ENCODE measurements at regions not wholly inside any gene's neighbourhood (a gene's known extent, or its start where the extent isn't known, plus 50 kb on each side); places are given as distances from the start of the nearest gene placed in this dataset.

DNA sequence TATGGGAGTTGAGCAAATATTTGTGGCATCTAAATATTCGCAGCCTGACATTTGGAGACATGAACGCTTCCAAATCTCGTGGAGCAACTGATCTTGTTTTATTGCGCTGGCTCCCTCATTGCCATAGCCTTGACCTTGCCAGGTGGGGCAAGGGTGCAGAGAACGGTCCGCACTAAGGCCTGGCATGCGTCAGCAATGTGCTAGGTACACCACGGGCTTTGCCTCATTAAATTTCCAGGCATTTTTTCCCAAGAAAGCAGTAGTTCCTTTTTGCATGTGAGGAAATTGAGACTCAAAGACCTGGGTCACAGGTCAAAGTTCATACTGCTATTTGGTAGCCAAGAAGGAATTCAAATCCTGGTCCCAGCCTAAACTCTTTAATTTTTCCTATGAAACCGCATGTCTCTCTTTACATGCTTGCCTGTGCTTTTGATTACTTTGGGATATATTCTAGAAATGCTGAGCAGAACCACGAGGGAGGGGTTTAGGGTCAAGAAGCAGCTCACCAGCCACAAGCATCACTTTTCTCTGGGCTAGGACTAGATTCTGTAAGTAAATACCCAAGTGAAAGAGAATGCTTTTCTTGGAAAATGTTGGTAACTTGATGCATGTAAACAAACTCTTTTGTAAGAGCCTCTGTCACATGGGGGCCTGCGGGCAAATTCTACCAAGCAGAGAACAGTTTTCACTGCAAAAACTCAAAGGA lies 891.6 kb downstream of the VRK1 start:
- H3K9me3 ChIP-seq (ENCODE audit: control insufficient read depth, insufficient read depth, low read length) = no peaks in the 10 kb centered on the region
- no peaks in the 10 kb centered on the region for H3K36me3 ChIP-seq (ENCODE audit: control insufficient read depth, insufficient read depth, low read length)
- H3K4me1 ChIP-seq (ENCODE audit: control insufficient read depth, insufficient read depth, low read length) = no peaks in the 10 kb centered on the region
- DNase-seq (ENCODE audit: low read depth in 4 of 6, low spot score in 6 of 6) = no peak
- no peaks in the 10 kb centered on the region for H3K27me3 ChIP-seq (ENCODE audit: control insufficient read depth, insufficient read depth, low read length)
- 90% methylated on average over 8 of the region's 11 CpGs for WGBS (ENCODE audit: insufficient coverage)
- no peak overlapping the region for H3K27ac ChIP-seq (ENCODE audit: low read depth, low read length)
- H3K4me3 ChIP-seq (ENCODE audit: low read depth, low read length) = no peak overlapping the region

DNA sequence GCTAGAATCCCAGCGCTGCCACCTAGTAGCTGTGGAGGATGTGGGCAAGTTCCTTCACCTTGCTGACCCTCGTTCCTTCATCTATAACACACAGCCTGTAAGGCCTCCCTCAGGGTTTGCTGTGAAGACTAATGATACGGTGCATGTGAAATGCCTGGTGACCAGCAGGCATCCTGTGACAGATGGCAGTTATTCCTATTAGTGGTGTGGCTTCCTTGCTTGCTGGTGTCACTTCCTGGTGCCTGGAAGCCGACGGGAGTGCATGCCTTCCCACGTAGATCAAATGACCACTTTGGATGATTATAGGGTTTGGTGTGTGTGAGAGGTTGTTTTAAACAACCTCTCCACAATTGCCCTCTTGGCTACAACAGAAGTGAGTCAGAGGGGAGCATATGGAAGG lies 894.9 kb downstream of the VRK1 start:
- Histone ChIP-seq H3K27me3 (ENCODE audit: control insufficient read depth, insufficient read depth, low read length) (no peaks in the 10 kb centered on the region), H3K4me3 (ENCODE audit: low read depth, low read length) (no peak overlapping the region), H3K9me3 (ENCODE audit: control insufficient read depth, insufficient read depth, low read length) (no peaks in the 10 kb centered on the region), H3K4me1 (ENCODE audit: control insufficient read depth, insufficient read depth, low read length) (no peaks in the 10 kb centered on the region), H3K27ac (ENCODE audit: low read depth, low read length) (no peak overlapping the region), H3K36me3 (ENCODE audit: control insufficient read depth, insufficient read depth, low read length) (no peaks in the 10 kb centered on the region)
- no CpG with 5 or more reads among the region's 6 CpGs for WGBS (ENCODE audit: insufficient coverage)
- no peak for DNase-seq (ENCODE audit: low read depth in 4 of 6, low spot score in 6 of 6)

DNA sequence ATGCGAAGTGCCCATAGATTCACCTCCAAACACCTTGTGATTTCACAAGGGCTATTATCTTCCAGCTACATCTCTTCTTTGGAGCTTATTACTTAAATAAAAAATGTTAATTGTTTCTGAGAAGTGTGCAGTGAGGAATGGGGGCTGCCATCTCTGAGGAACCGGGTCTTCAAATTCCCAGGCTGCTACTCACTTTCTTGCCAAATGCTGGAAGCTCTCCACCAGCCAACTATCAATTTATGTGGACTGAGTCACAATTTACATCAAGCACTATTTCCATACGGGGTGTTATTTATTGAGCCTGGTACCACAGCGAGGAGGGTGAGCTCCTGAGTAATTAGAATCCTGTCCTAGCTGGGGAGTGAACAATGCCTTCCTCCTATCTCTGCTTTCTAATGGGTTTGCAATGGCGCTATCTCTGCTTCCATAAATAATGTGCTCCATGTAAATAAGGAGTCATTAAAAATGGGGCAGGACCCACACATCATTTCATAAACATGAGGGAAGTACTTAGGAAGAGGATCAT lies 898.3 kb downstream of the VRK1 start:
- Histone ChIP-seq H3K9me3 (ENCODE audit: control insufficient read depth, insufficient read depth, low read length) (no peaks in the 10 kb centered on the region), H3K4me3 (ENCODE audit: low read depth, low read length) (no peak overlapping the region), H3K4me1 (ENCODE audit: control insufficient read depth, insufficient read depth, low read length) (no peaks in the 10 kb centered on the region), H3K36me3 (ENCODE audit: control insufficient read depth, insufficient read depth, low read length) (no peaks in the 10 kb centered on the region), H3K27ac (ENCODE audit: low read depth, low read length) (no peak overlapping the region), H3K27me3 (ENCODE audit: control insufficient read depth, insufficient read depth, low read length) (no peaks in the 10 kb centered on the region)
- peak in 1 of 6 donors; percentile 53 for DNase-seq (ENCODE audit: low read depth in 4 of 6, low spot score in 6 of 6)
- no CpG with 5 or more reads among the region's 5 CpGs for WGBS (ENCODE audit: insufficient coverage)

DNA sequence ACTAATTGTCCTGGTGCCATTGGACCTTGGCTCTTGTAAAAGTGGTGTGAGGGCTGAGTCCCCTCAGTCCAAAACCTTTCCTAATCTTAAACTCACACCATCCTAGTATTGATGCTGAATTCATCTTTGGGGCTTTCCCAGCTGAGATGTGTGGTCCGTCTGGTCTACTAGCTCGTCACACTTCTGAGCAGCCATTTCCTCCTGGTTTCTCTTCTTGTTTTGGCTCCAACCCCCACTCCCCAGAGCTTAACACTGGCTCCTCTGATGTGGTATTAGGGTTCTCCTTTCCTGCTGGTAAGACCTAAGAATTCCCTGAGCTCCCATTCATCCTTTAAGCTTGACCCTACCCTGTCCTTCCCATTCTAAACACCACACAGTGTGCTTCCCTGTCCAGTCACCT lies 900.6 kb downstream of the VRK1 start:
- Histone ChIP-seq H3K4me3 (ENCODE audit: low read depth, low read length) (no peak overlapping the region), H3K27ac (ENCODE audit: low read depth, low read length) (no peak overlapping the region), H3K4me1 (ENCODE audit: control insufficient read depth, insufficient read depth, low read length) (no peaks in the 10 kb centered on the region), H3K27me3 (ENCODE audit: control insufficient read depth, insufficient read depth, low read length) (no peaks in the 10 kb centered on the region), H3K36me3 (ENCODE audit: control insufficient read depth, insufficient read depth, low read length) (no peaks in the 10 kb centered on the region), H3K9me3 (ENCODE audit: control insufficient read depth, insufficient read depth, low read length) (no peaks in the 10 kb centered on the region)
- no CpG with 5 or more reads among the region's 2 CpGs for WGBS (ENCODE audit: insufficient coverage)
- DNase-seq (ENCODE audit: low read depth in 4 of 6, low spot score in 6 of 6) = no peak

DNA sequence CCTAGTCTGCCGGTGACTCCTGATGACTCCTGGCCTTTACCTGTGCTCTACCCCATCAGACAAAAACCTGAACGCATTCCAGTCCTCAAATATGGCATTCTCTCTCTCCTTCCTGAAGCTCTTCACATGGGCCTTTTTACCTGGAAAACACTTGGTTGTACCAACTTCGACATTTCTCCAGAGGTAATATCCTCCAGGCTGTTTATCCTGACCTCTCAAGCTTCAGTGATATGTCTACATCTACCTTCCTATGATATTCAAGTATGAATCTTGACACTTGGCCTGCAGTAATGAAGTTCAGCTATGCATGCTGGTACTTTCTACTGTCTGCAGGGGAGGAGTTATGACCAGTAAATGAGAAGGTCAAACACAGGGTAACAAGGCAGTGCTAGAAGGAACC lies 901.8 kb downstream of the VRK1 start:
- Histone ChIP-seq H3K4me3 (ENCODE audit: low read depth, low read length) (no peak overlapping the region), H3K27me3 (ENCODE audit: control insufficient read depth, insufficient read depth, low read length) (no peaks in the 10 kb centered on the region), H3K4me1 (ENCODE audit: control insufficient read depth, insufficient read depth, low read length) (no peaks in the 10 kb centered on the region), H3K36me3 (ENCODE audit: control insufficient read depth, insufficient read depth, low read length) (no peaks in the 10 kb centered on the region), H3K27ac (ENCODE audit: low read depth, low read length) (no peak overlapping the region), H3K9me3 (ENCODE audit: control insufficient read depth, insufficient read depth, low read length) (no peaks in the 10 kb centered on the region)
- DNase-seq (ENCODE audit: low read depth in 4 of 6, low spot score in 6 of 6) = no peak
- WGBS (ENCODE audit: insufficient coverage) = 79% methylated on average over 2 of the region's 3 CpGs

DNA sequence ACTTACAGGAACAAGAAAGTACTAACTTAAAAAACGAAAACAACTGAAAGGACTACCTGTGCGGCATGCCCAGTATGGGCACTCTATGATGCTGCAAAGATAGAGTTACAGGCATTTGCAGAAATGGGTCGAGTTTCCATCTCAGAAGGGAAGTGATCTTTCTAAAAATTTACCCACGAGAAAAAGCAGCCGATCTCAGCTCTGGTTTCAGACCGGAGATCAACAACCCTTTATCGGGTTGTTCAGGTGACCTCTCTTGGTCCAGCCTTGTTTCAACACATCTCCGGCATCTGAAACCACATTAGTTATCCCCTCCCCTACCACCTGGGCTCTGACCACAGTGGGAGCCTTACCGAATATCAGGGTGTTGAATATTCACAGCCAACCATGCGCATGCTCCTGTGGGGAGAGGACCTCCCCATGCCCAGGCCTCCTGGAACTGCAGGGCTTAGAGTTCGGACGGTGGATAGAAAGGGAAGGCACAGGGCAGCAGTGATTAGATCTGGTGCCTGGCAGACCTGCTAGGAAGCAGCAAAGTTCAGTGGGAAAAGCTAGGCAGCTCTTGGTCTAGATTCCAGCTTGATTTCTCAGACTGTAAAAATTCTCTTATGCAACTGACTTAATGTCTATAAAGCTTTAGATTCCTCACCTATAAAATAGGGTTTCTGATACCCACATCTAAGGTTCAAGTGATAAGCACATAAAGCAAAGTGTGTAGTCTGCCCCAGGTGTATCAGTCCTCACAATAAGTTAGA lies 906.0 kb downstream of the VRK1 start:
- Histone ChIP-seq H3K27ac (ENCODE audit: low read depth, low read length) (no peak overlapping the region), H3K36me3 (ENCODE audit: control insufficient read depth, insufficient read depth, low read length) (no peaks in the 10 kb centered on the region), H3K4me1 (ENCODE audit: control insufficient read depth, insufficient read depth, low read length) (no peaks in the 10 kb centered on the region), H3K4me3 (ENCODE audit: low read depth, low read length) (no peak overlapping the region), H3K27me3 (ENCODE audit: control insufficient read depth, insufficient read depth, low read length) (no peaks in the 10 kb centered on the region), H3K9me3 (ENCODE audit: control insufficient read depth, insufficient read depth, low read length) (no peaks in the 10 kb centered on the region)
- 74% methylated on average over 12 of the region's 12 CpGs for WGBS (ENCODE audit: insufficient coverage)
- DNase-seq (ENCODE audit: low read depth in 4 of 6, low spot score in 6 of 6) = no peak

DNA sequence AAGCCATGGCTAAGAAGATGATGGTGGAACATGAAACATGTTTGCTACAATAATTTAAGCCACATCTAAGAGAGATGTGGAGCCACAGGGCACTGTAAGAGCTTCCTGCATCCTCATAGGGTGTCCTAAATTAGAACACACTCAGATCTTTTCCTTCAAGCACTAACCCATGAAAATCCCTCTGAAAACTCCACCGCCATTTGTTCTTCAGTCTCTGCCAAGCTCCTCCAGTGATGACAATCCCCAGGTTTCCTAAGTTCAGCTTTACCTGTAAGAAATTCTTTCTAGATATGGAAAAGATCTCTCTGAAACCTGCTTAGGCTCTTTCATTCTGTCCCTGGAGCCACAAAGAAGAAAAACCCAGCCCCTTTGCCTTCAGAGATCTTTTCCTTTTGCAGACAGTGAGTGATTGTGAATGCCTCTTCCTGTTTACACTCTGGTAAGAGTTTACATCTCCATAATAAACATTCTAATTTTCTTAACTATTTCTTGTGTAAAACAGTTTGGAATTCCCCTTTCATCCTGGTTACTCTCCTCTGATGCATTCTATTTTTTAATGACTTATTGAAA lies 907.2 kb downstream of the VRK1 start:
- Histone ChIP-seq H3K4me3 (ENCODE audit: low read depth, low read length) (no peak overlapping the region), H3K9me3 (ENCODE audit: control insufficient read depth, insufficient read depth, low read length) (no peaks in the 10 kb centered on the region), H3K27ac (ENCODE audit: low read depth, low read length) (no peak overlapping the region), H3K27me3 (ENCODE audit: control insufficient read depth, insufficient read depth, low read length) (no peaks in the 10 kb centered on the region), H3K36me3 (ENCODE audit: control insufficient read depth, insufficient read depth, low read length) (no peaks in the 10 kb centered on the region), H3K4me1 (ENCODE audit: control insufficient read depth, insufficient read depth, low read length) (no peaks in the 10 kb centered on the region)
- 80% methylated on average over 1 of the region's 1 CpG for WGBS (ENCODE audit: insufficient coverage)
- no peak for DNase-seq (ENCODE audit: low read depth in 4 of 6, low spot score in 6 of 6)

DNA sequence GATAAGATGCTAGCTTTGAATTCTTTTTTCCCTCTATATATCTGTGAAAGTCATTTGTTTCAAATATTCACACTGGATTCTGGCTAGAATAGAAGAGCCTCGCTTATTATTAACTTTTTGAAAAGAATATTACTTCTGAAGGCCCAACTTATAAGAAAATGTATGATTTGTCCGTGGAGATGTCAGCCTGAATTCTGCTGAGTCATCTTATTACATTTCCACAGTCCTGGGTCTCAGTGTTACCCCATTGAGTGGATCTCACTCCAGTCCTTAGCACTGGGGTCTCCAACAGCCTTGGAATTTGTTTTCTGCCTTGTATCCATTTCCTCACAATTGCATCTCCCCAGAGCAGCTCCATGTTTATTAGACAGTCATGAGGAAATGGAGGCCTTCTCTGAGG lies 907.9 kb downstream of the VRK1 start:
- DNase-seq (ENCODE audit: low read depth in 4 of 6, low spot score in 6 of 6) = no peak
- no peaks in the 10 kb centered on the region for H3K9me3 ChIP-seq (ENCODE audit: control insufficient read depth, insufficient read depth, low read length)
- WGBS (ENCODE audit: insufficient coverage) = no CpG with 5 or more reads among the region's 2 CpGs
- no peaks in the 10 kb centered on the region for H3K4me1 ChIP-seq (ENCODE audit: control insufficient read depth, insufficient read depth, low read length)
- no peaks in the 10 kb centered on the region for H3K36me3 ChIP-seq (ENCODE audit: control insufficient read depth, insufficient read depth, low read length)
- H3K4me3 ChIP-seq (ENCODE audit: low read depth, low read length) = no peak overlapping the region
- no peaks in the 10 kb centered on the region for H3K27me3 ChIP-seq (ENCODE audit: control insufficient read depth, insufficient read depth, low read length)
- H3K27ac ChIP-seq (ENCODE audit: low read depth, low read length) = no peak overlapping the region

DNA sequence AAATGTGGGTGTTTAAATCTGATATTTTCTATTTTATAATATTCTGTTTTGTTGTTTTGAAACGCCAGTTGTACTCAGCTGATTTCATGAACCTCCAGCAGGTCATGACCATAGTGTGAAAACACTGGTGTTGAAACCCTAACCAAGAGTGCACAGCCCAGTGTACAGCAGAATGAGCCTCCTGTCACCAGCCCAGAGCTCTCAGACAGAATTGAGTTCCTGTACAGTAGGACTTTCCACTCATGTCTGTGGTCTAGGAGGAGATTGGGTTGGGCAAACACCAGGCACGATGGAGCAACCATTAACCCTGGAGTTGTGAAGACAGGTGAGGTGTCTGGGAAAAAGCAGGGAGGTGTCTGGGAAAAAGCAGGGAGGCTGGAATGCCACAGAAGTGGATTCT lies 908.8 kb downstream of the VRK1 start:
- no peak for DNase-seq (ENCODE audit: low read depth in 4 of 6, low spot score in 6 of 6)
- Histone ChIP-seq H3K27ac (ENCODE audit: low read depth, low read length) (no peak overlapping the region), H3K27me3 (ENCODE audit: control insufficient read depth, insufficient read depth, low read length) (no peaks in the 10 kb centered on the region), H3K9me3 (ENCODE audit: control insufficient read depth, insufficient read depth, low read length) (no peaks in the 10 kb centered on the region), H3K36me3 (ENCODE audit: control insufficient read depth, insufficient read depth, low read length) (no peaks in the 10 kb centered on the region), H3K4me3 (ENCODE audit: low read depth, low read length) (no peak overlapping the region), H3K4me1 (ENCODE audit: control insufficient read depth, insufficient read depth, low read length) (no peaks in the 10 kb centered on the region)
- 80% methylated on average over 2 of the region's 2 CpGs for WGBS (ENCODE audit: insufficient coverage)

Data from spinal cord (tissue), 9 donors.